ENCODE measurements at regions not wholly inside any gene's neighbourhood (a gene's known extent, or its start where the extent isn't known, plus 50 kb on each side); places are given as distances from the start of the nearest gene placed in this dataset.

GRCh38 chr15:96887730-96888129 lies 557.2 kb downstream of the NR2F2 start:
- ChIA-PET CTCF (ENCODE audit: low intra/inter-chr PET ratio, low total read pairs) (no interaction called here), POLR2A (no interaction called here)
- intact Hi-C loops (cut with micrococcal nuclease; ENCODE audit: unreplicated experiment) (no loop called here), in situ Hi-C loops (cut with HindIII; ENCODE audit: extremely low pct_ligation_motif_present, low pct_unique_long_range_greater_than_20kb) (no loop called here)
- no peak for FAIRE-seq
- ATAC-seq, result no peak
- DNase-seq (ENCODE audit: low spot score), result no peak
- no peaks in the 10 kb centered on the region for H3K79me2 ChIP-seq (ENCODE audit: insufficient read depth, low read length)
- no TSS peak for BruUV-seq (replicated peaks)
- no peak overlapping the region for H3K4me3 ChIP-seq (replicated peaks in 1 of 3; ENCODE audit: insufficient read depth in 1 of 3, low read depth in 2 of 3, low read length in 3 of 3)
- no peaks in the 10 kb centered on the region for H3K4me1 ChIP-seq (ENCODE audit: insufficient read depth, low read length)
- H3K27ac ChIP-seq (ENCODE audit: extremely low read length, insufficient read depth, low read length), result no peak overlapping the region
- no peak for TF ChIP-seq JUNB (CRISPR knock-in tag; IDR thresholded peaks at IDR 0.05; ENCODE audit: borderline replicate concordance)
- no peak for TF ChIP-seq IRF9 (CRISPR knock-in tag; IDR thresholded peaks at IDR 0.05; ENCODE audit: borderline replicate concordance)
- TF ChIP-seq NFE2L1 (CRISPR knock-in tag; IDR thresholded peaks at IDR 0.05; ENCODE audit: borderline replicate concordance), result no peak
- no peak for TF ChIP-seq SMAD3 (CRISPR knock-in tag; IDR thresholded peaks at IDR 0.05)
- no peak for TF ChIP-seq NR2F6 (IDR thresholded peaks at IDR 0.05)
- TF ChIP-seq NR2F6 (CRISPR knock-in tag; IDR thresholded peaks at IDR 0.05), result no peak
- no peak for TF ChIP-seq PRPF4 (IDR thresholded peaks at IDR 0.05; ENCODE audit: low read depth, low read length, poor library complexity, severe bottlenecking)
- no peak for TF ChIP-seq HHEX (CRISPR knock-in tag; IDR thresholded peaks at IDR 0.05)
- TF ChIP-seq ZBTB7B (CRISPR knock-in tag; IDR thresholded peaks at IDR 0.05), result no peak
- no peaks in the 10 kb centered on the region for H3K9me3 ChIP-seq (ENCODE audit: low read length)
- H2AFZ ChIP-seq (ENCODE audit: low read length), result no peak overlapping the region
- no peaks in the 10 kb centered on the region for H4K20me1 ChIP-seq (ENCODE audit: insufficient read depth, low read length)
- H3K27me3 ChIP-seq (ENCODE audit: control insufficient read depth in 1 of 2, insufficient read depth in 2 of 2, low read length in 2 of 2), result no peaks in the 10 kb centered on the region; a peak in 1 of 5 replicates
- no peaks in the 10 kb centered on the region for H3K36me3 ChIP-seq (replicated peaks in 1 of 2; ENCODE audit: control insufficient read depth in 1 of 2, insufficient read depth in 2 of 2, low read length in 2 of 2)
- no peak overlapping the region for H3K4me2 ChIP-seq (ENCODE audit: low read depth, low read length)
- 7% methylated on average over 1 of the region's 1 CpG for WGBS (ENCODE audit: low lambda C conversion rate)
- no peak overlapping the region for H3K9ac ChIP-seq (ENCODE audit: insufficient read depth, low read depth, low read length)

GRCh38 chr15:96888764-96889163 lies 558.3 kb downstream of the NR2F2 start:
- Histone ChIP-seq H3K9me3 (ENCODE audit: low read length) (no peaks in the 10 kb centered on the region), H4K20me1 (ENCODE audit: insufficient read depth, low read length) (no peaks in the 10 kb centered on the region), H3K27me3 (ENCODE audit: control insufficient read depth in 1 of 2, insufficient read depth in 2 of 2, low read length in 2 of 2) (no peaks in the 10 kb centered on the region; a peak in 1 of 5 replicates), H3K79me2 (ENCODE audit: insufficient read depth, low read length) (no peaks in the 10 kb centered on the region), H3K4me1 (ENCODE audit: insufficient read depth, low read length) (no peaks in the 10 kb centered on the region), H3K36me3 (replicated peaks in 1 of 2; ENCODE audit: control insufficient read depth in 1 of 2, insufficient read depth in 2 of 2, low read length in 2 of 2) (no peaks in the 10 kb centered on the region), H2AFZ (ENCODE audit: low read length) (no peak overlapping the region), H3K27ac (ENCODE audit: extremely low read length, insufficient read depth, low read length) (no peak overlapping the region), H3K4me3 (replicated peaks in 1 of 3; ENCODE audit: insufficient read depth in 1 of 3, low read depth in 2 of 3, low read length in 3 of 3) (no peak overlapping the region), H3K4me2 (ENCODE audit: low read depth, low read length) (no peak overlapping the region), H3K9ac (ENCODE audit: insufficient read depth, low read depth, low read length) (no peak overlapping the region)
- WGBS (ENCODE audit: low lambda C conversion rate), result 0% methylated on average over 1 of the region's 1 CpG
- POLR2A ChIA-PET, result no interaction called here
- DNase-seq (ENCODE audit: low spot score) (no peak), FAIRE-seq (no peak), ATAC-seq (no peak)
- in situ Hi-C loops (cut with HindIII; ENCODE audit: extremely low pct_ligation_motif_present, low pct_unique_long_range_greater_than_20kb), result no loop called here
- no TSS peak for BruUV-seq (replicated peaks)
- intact Hi-C loops (cut with micrococcal nuclease; ENCODE audit: unreplicated experiment), result no loop called here
- CTCF ChIA-PET (ENCODE audit: low intra/inter-chr PET ratio, low total read pairs), result no interaction called here
- no peak for TF ChIP-seq TBP (CRISPR knock-in tag; IDR thresholded peaks at IDR 0.05)
- no peak for TF ChIP-seq ZNF574 (CRISPR knock-in tag; IDR thresholded peaks at IDR 0.05)
- no peak for TF ChIP-seq TBX3 (IDR thresholded peaks at IDR 0.05; ENCODE audit: borderline replicate concordance)
- TF ChIP-seq MEIS1 (CRISPR knock-in tag; IDR thresholded peaks at IDR 0.05; ENCODE audit: borderline replicate concordance), result no peak
- no peak for TF ChIP-seq SMAD1 (CRISPR knock-in tag; IDR thresholded peaks at IDR 0.05; ENCODE audit: borderline replicate concordance, low read depth)
- TF ChIP-seq PHB2 (IDR thresholded peaks at IDR 0.05; ENCODE audit: partially characterized antibody), result no peak
- no peak for TF ChIP-seq ARID2 (CRISPR knock-in tag; IDR thresholded peaks at IDR 0.05; ENCODE audit: borderline replicate concordance)
- no peak for TF ChIP-seq ZNF792 (CRISPR knock-in tag; IDR thresholded peaks at IDR 0.05)
- no peak for TF ChIP-seq MBD4 (IDR thresholded peaks at IDR 0.05; ENCODE audit: borderline replicate concordance, low read length)

All from HepG2 (cell line).